Kidney epithelial cell (primary cell): ENCODE measurements at regions not wholly inside any gene's neighbourhood (a gene's known extent, or its start where the extent isn't known, plus 50 kb on each side); places are given as distances from the start of the nearest gene placed in this dataset.

Experiments
- DNase-seq: peaks from one replicate; pipeline ENCODE4 v3.0.0-alpha.2; 2010; ENCODE audit warnings: low read depth
- H3K27me3 ChIP-seq: 2 replicates; pipeline ENCODE4 v1.6.0; 2011; ENCODE audit warnings: low read length; ENCODE audit not compliant: control insufficient read depth, insufficient read depth
- H3K36me3 ChIP-seq: 2 replicates; pipeline ENCODE4 v1.5.1; 2011; ENCODE audit warnings: low read length; ENCODE audit not compliant: control insufficient read depth, insufficient read depth
- H3K4me3 ChIP-seq: 2 replicates; pipeline ENCODE4 v1.5.1; 2011; ENCODE audit warnings: low read depth, mild to moderate bottlenecking, control low read depth, low read length
- CTCF ChIP-seq: IDR thresholded peaks from 2 replicates; pipeline ENCODE4 v1.5.1; 2011; ENCODE audit warnings: mild to moderate bottlenecking, moderate library complexity, low read length, control low read depth, inconsistent platforms; ENCODE audit not compliant: insufficient read depth, poor library complexity, severe bottlenecking

GRCh38 chr6:4567141-4567540 is 209.1 kb upstream of the CDYL start:
- peak; percentile 10 for DNase-seq
- Histone ChIP-seq H3K27me3 (no peaks in the 10 kb centered on the region), H3K4me3 (no peak overlapping the region), H3K36me3 (no peaks in the 10 kb centered on the region)
- TF ChIP-seq CTCF = no peak

- DNase-seq = no peak
- TF ChIP-seq CTCF = no peak
- Histone ChIP-seq H3K27me3 (no peaks in the 10 kb centered on the region), H3K4me3 (no peak overlapping the region), H3K36me3 (no peaks in the 10 kb centered on the region)
Measured at GRCh38 chr6:4565301-4566250, 210.6 kb upstream of the CDYL start.

- Histone ChIP-seq H3K36me3 (no peaks in the 10 kb centered on the region), H3K27me3 (no peaks in the 10 kb centered on the region), H3K4me3 (no peak overlapping the region)
- DNase-seq = no peak
- TF ChIP-seq CTCF = no peak
Measured at GRCh38 chr6:4564801-4565271, 211.4 kb upstream of the CDYL start.

- no peak for TF ChIP-seq CTCF
- no peak overlapping the region for H3K4me3 ChIP-seq
- DNase-seq = no peak
- no peaks in the 10 kb centered on the region for H3K27me3 ChIP-seq
- no peaks in the 10 kb centered on the region for H3K36me3 ChIP-seq
Measured at GRCh38 chr6:4563877-4564276, 212.3 kb upstream of the CDYL start.

GRCh38 chr6:4563156-4563555 is 213.0 kb upstream of the CDYL start:
- no peaks in the 10 kb centered on the region for H3K36me3 ChIP-seq
- no peak overlapping the region for H3K4me3 ChIP-seq
- no peaks in the 10 kb centered on the region for H3K27me3 ChIP-seq
- no peak for TF ChIP-seq CTCF
- DNase-seq = no peak
